H9 (cell line): ENCODE measurements at regions not wholly inside any gene's neighbourhood (a gene's known extent, or its start where the extent isn't known, plus 50 kb on each side); places are given as distances from the start of the nearest gene placed in this dataset.

Source experiments
- DNase-seq: peaks from one replicate; pipeline ENCODE4 v3.0.0-alpha.2; 2017
- H2AFZ ChIP-seq: one replicate; pipeline ENCODE4 v1.6.1; 2013; ENCODE audit warnings: mild to moderate bottlenecking, low read length, control low read depth, moderate library complexity
- H2AK5ac ChIP-seq: 2 replicates; pipeline ENCODE4 v1.6.1; 2013; ENCODE audit warnings: low read length, control low read depth, mixed read lengths; ENCODE audit not compliant: insufficient read length
- H2BK120ac ChIP-seq: one replicate; pipeline ENCODE4 v1.6.1; 2013; ENCODE audit warnings: low read depth, mild to moderate bottlenecking, low read length, control low read depth, inconsistent platforms; ENCODE audit not compliant: poor library complexity, severe bottlenecking
- H2BK12ac ChIP-seq: 2 replicates; pipeline ENCODE4 v1.6.1; 2013; ENCODE audit warnings: low read length, control low read depth, mixed read lengths, low read depth; ENCODE audit not compliant: insufficient read length
- H2BK15ac ChIP-seq: 2 replicates; pipeline ENCODE4 v1.6.1; 2013; ENCODE audit warnings: low read depth, low read length, control low read depth
- H2BK20ac ChIP-seq: one replicate; pipeline ENCODE4 v1.6.1; 2013; ENCODE audit warnings: low read depth, mild to moderate bottlenecking, low read length, control low read depth, inconsistent platforms; ENCODE audit not compliant: poor library complexity, severe bottlenecking
- H2BK5ac ChIP-seq: 2 replicates; pipeline ENCODE4 v1.6.1; 2013; ENCODE audit warnings: low read length, control low read depth, mixed read lengths; ENCODE audit not compliant: insufficient read length
- H3K14ac ChIP-seq: 2 replicates; pipeline ENCODE4 v1.6.1; 2013; ENCODE audit warnings: low read length, control low read depth; ENCODE audit not compliant: insufficient read depth
- H3K18ac ChIP-seq: 2 replicates; pipeline ENCODE4 v1.6.1; 2013; ENCODE audit warnings: low read depth, mild to moderate bottlenecking, mixed read lengths, low read length, control low read depth; ENCODE audit not compliant: insufficient read length
- H3K23ac ChIP-seq: 2 replicates; pipeline ENCODE4 v1.6.1; 2013; ENCODE audit warnings: low read length, control low read depth, mixed read lengths, low read depth; ENCODE audit not compliant: insufficient read length
- H3K23me2 ChIP-seq: 2 replicates; pipeline ENCODE4 v1.6.1; 2013; ENCODE audit warnings: low read depth, mild to moderate bottlenecking, mixed read lengths, low read length, control low read depth; ENCODE audit not compliant: insufficient read length, poor library complexity, severe bottlenecking
- H3K27ac ChIP-seq: 2 replicates; pipeline ENCODE4 v1.5.1; 2013; ENCODE audit warnings: low read length, control low read depth, mixed read lengths, low read depth; ENCODE audit not compliant: insufficient read length
- H3K27me3 ChIP-seq: 2 replicates; pipeline ENCODE4 v1.6.1; 2013; ENCODE audit warnings: low read length, control low read depth, inconsistent platforms; ENCODE audit not compliant: insufficient read depth
- H3K4ac ChIP-seq: 2 replicates; pipeline ENCODE4 v1.6.1; 2013; ENCODE audit warnings: low read depth, mild to moderate bottlenecking, control low read depth, inconsistent platforms, low read length, moderate library complexity
- H3K4me1 ChIP-seq: 2 replicates; pipeline ENCODE4 v1.6.1; 2013; ENCODE audit warnings: low read length, control low read depth, inconsistent platforms; ENCODE audit not compliant: insufficient read depth
- H3K4me2 ChIP-seq: 2 replicates; pipeline ENCODE4 v1.6.1; 2013; ENCODE audit warnings: low read length, control low read depth, mixed read lengths; ENCODE audit not compliant: insufficient read length, insufficient read depth
- H3K56ac ChIP-seq: 2 replicates; pipeline ENCODE4 v1.6.1; 2013; ENCODE audit warnings: low read depth, mild to moderate bottlenecking, mixed read lengths, low read length, control low read depth; ENCODE audit not compliant: insufficient read length
- H3K79me1 ChIP-seq: 2 replicates; pipeline ENCODE4 v1.6.1; 2013; ENCODE audit warnings: low read depth, mild to moderate bottlenecking, moderate library complexity, low read length, control low read depth, inconsistent platforms; ENCODE audit not compliant: insufficient read depth, poor library complexity, severe bottlenecking
- H3K79me2 ChIP-seq: 2 replicates; pipeline ENCODE4 v1.6.1; 2013; ENCODE audit warnings: low read length, control low read depth, inconsistent platforms; ENCODE audit not compliant: insufficient read depth
- H3K9ac ChIP-seq: 2 replicates; pipeline ENCODE4 v1.6.1; 2013; ENCODE audit warnings: low read length, control low read depth, mixed read lengths; ENCODE audit not compliant: insufficient read length; ENCODE audit errors: extremely low read depth
- H3K9me3 ChIP-seq: one replicate; pipeline ENCODE4 v1.6.1; 2013; ENCODE audit warnings: low read depth, low read length, inconsistent platforms; ENCODE audit not compliant: control insufficient read depth
- H3T11ph ChIP-seq: one replicate; pipeline ENCODE4 v1.6.1; 2013; ENCODE audit warnings: mild to moderate bottlenecking, low read length, control low read depth, inconsistent platforms
- H4K20me1 ChIP-seq: one replicate; pipeline ENCODE4 v1.6.1; 2013; ENCODE audit not compliant: control insufficient read depth, insufficient read length, insufficient read depth
- H4K5ac ChIP-seq: 2 replicates; pipeline ENCODE4 v1.6.1; 2013; ENCODE audit warnings: low read depth, mild to moderate bottlenecking, mixed read lengths, low read length, control low read depth; ENCODE audit not compliant: insufficient read length
- H4K8ac ChIP-seq: replicated peaks from 2 replicates; pipeline ENCODE4 v1.6.1; 2013; ENCODE audit warnings: low read length, control low read depth, mixed read lengths, low read depth; ENCODE audit not compliant: insufficient read length
- H4K91ac ChIP-seq: 2 replicates; pipeline ENCODE4 v1.6.1; 2013; ENCODE audit warnings: low read depth, mild to moderate bottlenecking, moderate library complexity, mixed read lengths, low read length, control low read depth; ENCODE audit not compliant: insufficient read length
- H3K27ac Mint-ChIP-seq, 3 experiments: 2 replicates in 2 of 3; 3 replicates in 1 of 3; pipeline ENCODE4 v1.8.0; 2020 to 2021; ENCODE audit warnings: mixed read lengths in 3 of 3, mild to moderate bottlenecking in 1 of 3, moderate library complexity in 1 of 3
- H3K27me3 Mint-ChIP-seq: 2 replicates; pipeline ENCODE4 v1.8.0; 2021; ENCODE audit warnings: low read depth, mild to moderate bottlenecking, moderate library complexity, mixed read lengths
- H3K36me3 Mint-ChIP-seq, 3 experiments: 2 replicates in 2 of 3; 3 replicates in 1 of 3; pipeline ENCODE4 v1.8.0; 2020 to 2021; ENCODE audit warnings: low read depth in 3 of 3, mixed read lengths in 3 of 3; ENCODE audit not compliant: insufficient read depth in 1 of 3
- H3K4me1 Mint-ChIP-seq, 2 experiments: 2 replicates each; pipeline ENCODE4 v1.8.0; 2020; ENCODE audit warnings: mixed read lengths in 2 of 2
- H3K4me3 Mint-ChIP-seq, 2 experiments: 2 replicates in 1 of 2; 3 replicates in 1 of 2; pipeline ENCODE4 v1.8.0; 2020 to 2021; ENCODE audit warnings: mild to moderate bottlenecking in 2 of 2, mixed read lengths in 2 of 2, moderate library complexity in 1 of 2
- H3K9me3 Mint-ChIP-seq, 2 experiments: 2 replicates in 1 of 2; 3 replicates in 1 of 2; pipeline ENCODE4 v1.8.0; 2020; ENCODE audit warnings: mild to moderate bottlenecking in 2 of 2, mixed read lengths in 2 of 2, moderate library complexity in 1 of 2
- WGBS: extraction: QIAGEN DNeasy Blood & Tissue Kit; methylation state at CpG from one replicate; pipeline ENCODE4 v1.1.7; 2013; ENCODE audit warnings: missing lambda C conversion rate, low lambda C conversion rate, mixed read lengths; ENCODE audit not compliant: insufficient read length; ENCODE audit errors: extremely low coverage; 5-methylcytosine and 5-hydroxymethylcytosine counted together
- TF ChIP-seq, protein P1 (sequence below): fragments of 200-600 bp; sonication (generic); conservative IDR thresholded peaks from 3 replicates; pipeline ENCODE4 v1.8.0; 2021; ENCODE audit warnings: antibody characterized with exemption, mild to moderate bottlenecking

DNA sequence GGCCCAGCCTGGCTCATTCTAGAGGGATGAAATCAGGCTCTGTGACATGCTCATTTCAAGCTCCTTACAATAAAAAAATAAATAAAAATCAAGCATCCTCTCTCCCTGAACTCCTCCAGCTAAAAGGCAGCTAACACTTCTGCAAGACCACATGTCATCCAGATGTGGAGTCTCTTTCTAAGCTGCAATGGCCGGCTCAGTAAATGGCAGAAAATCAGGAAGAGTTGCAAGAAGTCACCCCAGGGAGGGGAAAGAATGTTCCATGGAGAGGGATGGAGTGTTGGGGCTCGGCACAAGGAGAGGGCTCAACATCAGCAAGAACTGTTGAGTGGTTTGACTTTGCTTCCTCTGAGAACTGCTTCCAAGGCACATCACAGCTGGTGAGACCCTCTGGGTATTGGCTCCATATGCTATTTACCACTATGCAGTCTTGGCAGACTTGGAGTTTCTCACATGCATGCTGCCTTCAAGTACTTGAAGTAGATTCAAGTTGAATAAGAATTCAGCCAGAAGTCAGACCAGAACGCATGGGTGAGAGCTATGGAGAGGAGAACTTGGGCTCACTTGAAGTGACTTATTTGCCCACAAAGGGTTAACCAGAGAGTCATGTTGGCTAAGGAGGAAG is 689.0 kb downstream of the NTRK3 start:
- Histone ChIP-seq H3K56ac (no peak overlapping the region), H3K27ac (no peak overlapping the region), H2BK12ac (no peak overlapping the region), H4K91ac (no peak overlapping the region), H3K4me2 (no peak overlapping the region), H3K9ac (no peak overlapping the region), H3K18ac (no peak overlapping the region), H3K4me1 (no peaks in the 10 kb centered on the region), H2AK5ac (no peak overlapping the region), H2AFZ (no peak overlapping the region), H2BK120ac (no peak overlapping the region), H3K23ac (no peak overlapping the region), H2BK20ac (no peak overlapping the region), H3K9me3 (no peaks in the 10 kb centered on the region), H2BK15ac (no peak overlapping the region), H3K23me2 (no peaks in the 10 kb centered on the region), H4K20me1 (no peaks in the 10 kb centered on the region), H4K8ac (no peak overlapping the region), H3K14ac (no peak overlapping the region), H4K5ac (no peak overlapping the region), H3K79me2 (no peaks in the 10 kb centered on the region), H3K79me1 (no peaks in the 10 kb centered on the region), H3T11ph (no peak overlapping the region), H3K4ac (no peak overlapping the region), H2BK5ac (no peak overlapping the region), H3K27me3 (no peaks in the 10 kb centered on the region)
- Mint-ChIP-seq H3K4me1 (peaks cover 0 to 3% of the 10 kb centered on the region in 2 experiments; a peak in 1 of 4 replicates), H3K27me3 (no peaks in the 10 kb centered on the region), H3K27ac (no peak overlapping the region), H3K4me3 (no peak overlapping the region), H3K36me3 (no peaks in the 10 kb centered on the region), H3K9me3 (no peaks in the 10 kb centered on the region)
- no peak for DNase-seq
- no CpG with 5 or more reads among the region's 3 CpGs for WGBS
- TF ChIP-seq, protein P1, sequence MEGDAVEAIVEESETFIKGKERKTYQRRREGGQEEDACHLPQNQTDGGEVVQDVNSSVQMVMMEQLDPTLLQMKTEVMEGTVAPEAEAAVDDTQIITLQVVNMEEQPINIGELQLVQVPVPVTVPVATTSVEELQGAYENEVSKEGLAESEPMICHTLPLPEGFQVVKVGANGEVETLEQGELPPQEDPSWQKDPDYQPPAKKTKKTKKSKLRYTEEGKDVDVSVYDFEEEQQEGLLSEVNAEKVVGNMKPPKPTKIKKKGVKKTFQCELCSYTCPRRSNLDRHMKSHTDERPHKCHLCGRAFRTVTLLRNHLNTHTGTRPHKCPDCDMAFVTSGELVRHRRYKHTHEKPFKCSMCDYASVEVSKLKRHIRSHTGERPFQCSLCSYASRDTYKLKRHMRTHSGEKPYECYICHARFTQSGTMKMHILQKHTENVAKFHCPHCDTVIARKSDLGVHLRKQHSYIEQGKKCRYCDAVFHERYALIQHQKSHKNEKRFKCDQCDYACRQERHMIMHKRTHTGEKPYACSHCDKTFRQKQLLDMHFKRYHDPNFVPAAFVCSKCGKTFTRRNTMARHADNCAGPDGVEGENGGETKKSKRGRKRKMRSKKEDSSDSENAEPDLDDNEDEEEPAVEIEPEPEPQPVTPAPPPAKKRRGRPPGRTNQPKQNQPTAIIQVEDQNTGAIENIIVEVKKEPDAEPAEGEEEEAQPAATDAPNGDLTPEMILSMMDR, result no peak
